NCI-H2107 treated with DMSO at 0.1 percent for 48 hours (cell line): ENCODE measurements at regions not wholly inside any gene's neighbourhood (a gene's known extent, or its start where the extent isn't known, plus 50 kb on each side); places are given as distances from the start of the nearest gene placed in this dataset.
"Not testable (repeated sequence)": the region's sequence is repeated elsewhere in the genome, so short reads cannot be mapped to it uniquely, and the experiment has no call there.

ENCODE experiments used
- DNase-seq: peaks from one replicate; lab custom pipeline; 2025; ENCODE audit not compliant: unreplicated experiment; lab: John Stamatoyannopoulos, UW

GRCh38 chr5:176018598-176018997 is 50.5 kb upstream of the THOC3 start:
- not testable (repeated sequence) for DNase-seq

- DNase-seq, result not testable (repeated sequence)
Observed at GRCh38 chr5:176020852-176021251, 52.7 kb upstream of the THOC3 start.

- DNase-seq, result not testable (repeated sequence)
Observed at GRCh38 chr5:176023535-176023934, 55.4 kb upstream of the THOC3 start.

- not testable (repeated sequence) for DNase-seq
Observed at GRCh38 chr5:176029445-176029844, 61.3 kb upstream of the THOC3 start.

GRCh38 chr5:176030361-176031117 is 62.4 kb upstream of the THOC3 start:
- DNase-seq, result not testable (repeated sequence)

- DNase-seq, result not testable (repeated sequence)
Observed at GRCh38 chr5:176031118-176031510, 63.0 kb upstream of the THOC3 start.

- not testable (repeated sequence) for DNase-seq
Observed at GRCh38 chr5:176033186-176033585, 65.1 kb upstream of the THOC3 start.

- DNase-seq, result not testable (repeated sequence)
Observed at GRCh38 chr5:176034407-176035200, 66.5 kb upstream of the THOC3 start.

GRCh38 chr5:176035201-176035530 is 67.1 kb upstream of the THOC3 start:
- not testable (repeated sequence) for DNase-seq

GRCh38 chr5:176035816-176036308 is 67.7 kb upstream of the THOC3 start:
- DNase-seq, result not testable (repeated sequence)

- DNase-seq, result not testable (repeated sequence)
Observed at GRCh38 chr5:176036391-176036790, 68.3 kb upstream of the THOC3 start.

GRCh38 chr5:176037190-176037589 is 69.1 kb upstream of the THOC3 start:
- not testable (repeated sequence) for DNase-seq

- DNase-seq, result not testable (repeated sequence)
Observed at GRCh38 chr5:176040105-176040801, 72.1 kb upstream of the THOC3 start.

- not testable (repeated sequence) for DNase-seq
Observed at GRCh38 chr5:176041248-176041994, 73.3 kb upstream of the THOC3 start.

- DNase-seq, result not testable (repeated sequence)
Observed at GRCh38 chr5:176042020-176042658, 74.0 kb upstream of the THOC3 start.

GRCh38 chr5:176043252-176043829 is 75.2 kb upstream of the THOC3 start:
- not testable (repeated sequence) for DNase-seq

- not testable (repeated sequence) for DNase-seq
Observed at GRCh38 chr5:176043986-176044385, 75.9 kb upstream of the THOC3 start.

GRCh38 chr5:176044431-176044830 is 76.3 kb upstream of the THOC3 start:
- not testable (repeated sequence) for DNase-seq

GRCh38 chr5:176045442-176045841 is 77.3 kb upstream of the THOC3 start:
- DNase-seq, result not testable (repeated sequence)

- not testable (repeated sequence) for DNase-seq
Observed at GRCh38 chr5:176048671-176049070, 80.6 kb upstream of the THOC3 start.
